ENCODE measurements at regions not wholly inside any gene's neighbourhood (a gene's known extent, or its start where the extent isn't known, plus 50 kb on each side); places are given as distances from the start of the nearest gene placed in this dataset.

GRCh38 chrX:95291561-95291960, 1393.1 kb upstream of the DIAPH2 start:
- FAIRE-seq = no peak
- Histone ChIP-seq H3K9me3 (ENCODE audit: low read length) (no peaks in the 10 kb centered on the region), H4K20me1 (ENCODE audit: insufficient read depth, low read length) (no peaks in the 10 kb centered on the region), H3K79me2 (ENCODE audit: insufficient read depth, low read length) (no peaks in the 10 kb centered on the region), H3K4me3 (replicated peaks in 1 of 3; ENCODE audit: insufficient read depth in 1 of 3, low read depth in 2 of 3, low read length in 3 of 3) (no peak overlapping the region), H3K4me1 (ENCODE audit: insufficient read depth, low read length) (no peaks in the 10 kb centered on the region), H3K27me3 (ENCODE audit: control insufficient read depth in 1 of 2, insufficient read depth in 2 of 2, low read length in 2 of 2) (no peaks in the 10 kb centered on the region), H2AFZ (ENCODE audit: low read length) (no peak overlapping the region), H3K9ac (ENCODE audit: insufficient read depth, low read depth, low read length) (no peak overlapping the region), H3K4me2 (ENCODE audit: low read depth, low read length) (no peak overlapping the region), H3K27ac (ENCODE audit: extremely low read length, insufficient read depth, low read length) (no peak overlapping the region), H3K36me3 (replicated peaks in 1 of 2; ENCODE audit: control insufficient read depth in 1 of 2, insufficient read depth in 2 of 2, low read length in 2 of 2) (no peaks in the 10 kb centered on the region)
- TF ChIP-seq TAF1 (CRISPR knock-in tag; IDR thresholded peaks at IDR 0.05) (no peak), THAP11 (CRISPR knock-in tag; IDR thresholded peaks at IDR 0.05) (no peak), GATAD2A (CRISPR knock-in tag; IDR thresholded peaks at IDR 0.05) (no peak), ZSCAN29 (CRISPR knock-in tag; conservative IDR thresholded peaks at IDR 0.05) (no peak), ZNF75D (CRISPR knock-in tag; IDR thresholded peaks at IDR 0.05; ENCODE audit: borderline replicate concordance) (no peak), SALL2 (CRISPR knock-in tag; IDR thresholded peaks at IDR 0.05) (no peak), ZBTB10 (CRISPR knock-in tag; IDR thresholded peaks at IDR 0.05; ENCODE audit: borderline replicate concordance) (no peak)
- no peak for ATAC-seq
- no peak for DNase-seq (ENCODE audit: low spot score)
- intact Hi-C loops (cut with micrococcal nuclease; ENCODE audit: unreplicated experiment) = no loop called here
- ChIA-PET POLR2A (no interaction called here), CTCF (ENCODE audit: low intra/inter-chr PET ratio, low total read pairs) (no interaction called here)
- in situ Hi-C loops (cut with HindIII; ENCODE audit: extremely low pct_ligation_motif_present, low pct_unique_long_range_greater_than_20kb) = no loop called here
- BruUV-seq (replicated peaks) = no TSS peak

GRCh38 chrX:95318882-95319281, 1365.8 kb upstream of the DIAPH2 start:
- WGBS (ENCODE audit: low lambda C conversion rate) = 0% methylated on average over 2 of the region's 4 CpGs
- peak; percentile 4 for DNase-seq (ENCODE audit: low spot score)
- H3K4me1 ChIP-seq (ENCODE audit: insufficient read depth, low read length) = no peaks in the 10 kb centered on the region
- intact Hi-C loops (cut with micrococcal nuclease; ENCODE audit: unreplicated experiment) = no loop called here
- no peak overlapping the region for H2AFZ ChIP-seq (ENCODE audit: low read length)
- ChIA-PET POLR2A (no interaction called here), CTCF (ENCODE audit: low intra/inter-chr PET ratio, low total read pairs) (no interaction called here)
- H3K79me2 ChIP-seq (ENCODE audit: insufficient read depth, low read length) = no peaks in the 10 kb centered on the region
- no peak overlapping the region for H3K9ac ChIP-seq (ENCODE audit: insufficient read depth, low read depth, low read length)
- peak; percentile 52 for FAIRE-seq
- in situ Hi-C loops (cut with HindIII; ENCODE audit: extremely low pct_ligation_motif_present, low pct_unique_long_range_greater_than_20kb) = no loop called here
- no peaks in the 10 kb centered on the region for H4K20me1 ChIP-seq (ENCODE audit: insufficient read depth, low read length)
- no peak overlapping the region for H3K4me3 ChIP-seq (replicated peaks in 1 of 3; ENCODE audit: insufficient read depth in 1 of 3, low read depth in 2 of 3, low read length in 3 of 3)
- no peaks in the 10 kb centered on the region for H3K9me3 ChIP-seq (ENCODE audit: low read length)
- TF ChIP-seq CTCF (CRISPR knock-in tag; IDR thresholded peaks at IDR 0.05) (peak; percentile 16; the same call in 1 of the 2 replicates), RFX3 (CRISPR knock-in tag; IDR thresholded peaks at IDR 0.05) (no peak)
- H3K27ac ChIP-seq (ENCODE audit: extremely low read length, insufficient read depth, low read length) = no peak overlapping the region
- no TSS peak for BruUV-seq (replicated peaks)
- ATAC-seq = peak; percentile 55
- no peak overlapping the region for H3K4me2 ChIP-seq (ENCODE audit: low read depth, low read length)
- no peaks in the 10 kb centered on the region for H3K27me3 ChIP-seq (ENCODE audit: control insufficient read depth in 1 of 2, insufficient read depth in 2 of 2, low read length in 2 of 2)
- no peaks in the 10 kb centered on the region for H3K36me3 ChIP-seq (replicated peaks in 1 of 2; ENCODE audit: control insufficient read depth in 1 of 2, insufficient read depth in 2 of 2, low read length in 2 of 2)

Data from HepG2 (cell line).